ENCODE measurements at regions not wholly inside any gene's neighbourhood (a gene's known extent, or its start where the extent isn't known, plus 50 kb on each side); places are given as distances from the start of the nearest gene placed in this dataset.
"Not testable (repeated sequence)": the region's sequence is repeated elsewhere in the genome, so short reads cannot be mapped to it uniquely, and the experiment has no call there.

- intact Hi-C loops (cut with micrococcal nuclease; ENCODE audit: unreplicated experiment), result no loop called here
- CTCF ChIA-PET, result no interaction called here
Measured at GRCh38 chr11:42996421-42997307, 315.1 kb upstream of the API5 start.

GRCh38 chr11:43004879-43005278 lies 306.9 kb upstream of the API5 start:
- POLR2A ChIA-PET; DNase-seq (ENCODE audit: low read depth, low spot score); H3K4me1 ChIP-seq (ENCODE audit: control insufficient read depth, insufficient read depth, low read length); H3K27me3 ChIP-seq (ENCODE audit: control insufficient read depth, insufficient read depth, low read length); CTCF ChIA-PET; H3K9me3 ChIP-seq (ENCODE audit: control insufficient read depth, insufficient read depth, low read depth, low read length); in situ Hi-C loops (cut with HindIII; ENCODE audit: low pct_unique_long_range_greater_than_20kb, low sequenced_read_pairs); intact Hi-C loops (cut with micrococcal nuclease; ENCODE audit: unreplicated experiment); ATAC-seq; H3K4me3 ChIP-seq (ENCODE audit: low read depth in 2 of 2, low read length in 2 of 2); H3K27ac ChIP-seq (ENCODE audit: low read length); BruUV-seq (replicated peaks); H3K36me3 ChIP-seq (ENCODE audit: control insufficient read depth, insufficient read depth, low read length): not testable (repeated sequence)

More at GRCh38 chr11:42996421-42997307, 315.1 kb upstream of the API5 start:
- Histone ChIP-seq H3K4me3 (ENCODE audit: low read depth in 2 of 2, low read length in 2 of 2) (no peak overlapping the region), H3K36me3 (ENCODE audit: control insufficient read depth, insufficient read depth, low read length) (no peaks in the 10 kb centered on the region), H3K27me3 (ENCODE audit: control insufficient read depth, insufficient read depth, low read length) (no peaks in the 10 kb centered on the region), H3K9me3 (ENCODE audit: control insufficient read depth, insufficient read depth, low read depth, low read length) (no peaks in the 10 kb centered on the region), H3K27ac (ENCODE audit: low read length) (no peak overlapping the region), H3K4me1 (ENCODE audit: control insufficient read depth, insufficient read depth, low read length) (no peaks in the 10 kb centered on the region)
- POLR2A ChIA-PET, result no interaction called here
- TF ChIP-seq POLR2AphosphoS5 (IDR thresholded peaks at IDR 0.05; ENCODE audit: low read depth, low read length), result no peak
- no peak for TF ChIP-seq SIN3A (IDR thresholded peaks at IDR 0.05; ENCODE audit: borderline replicate concordance, insufficient read depth, low read depth, low read length)
- no peak for TF ChIP-seq REST (IDR thresholded peaks at IDR 0.05; ENCODE audit: insufficient read depth in 1 of 2, low read depth in 2 of 2, low read length in 1 of 2)
- no peak for TF ChIP-seq TCF7L2 (IDR thresholded peaks at IDR 0.05; ENCODE audit: low read depth, low read length)
- no peak for TF ChIP-seq CTCF (IDR thresholded peaks at IDR 0.05)
- in situ Hi-C loops (cut with HindIII; ENCODE audit: low pct_unique_long_range_greater_than_20kb, low sequenced_read_pairs), result no loop called here
- BruUV-seq (replicated peaks), result no TSS peak
- no peak for ATAC-seq
- DNase-seq (ENCODE audit: low read depth, low spot score), result no peak

- Histone ChIP-seq H3K27ac (ENCODE audit: low read length) (no peak overlapping the region), H3K4me3 (ENCODE audit: low read depth in 2 of 2, low read length in 2 of 2) (no peak overlapping the region), H3K36me3 (ENCODE audit: control insufficient read depth, insufficient read depth, low read length) (no peaks in the 10 kb centered on the region), H3K9me3 (ENCODE audit: control insufficient read depth, insufficient read depth, low read depth, low read length) (no peaks in the 10 kb centered on the region), H3K27me3 (ENCODE audit: control insufficient read depth, insufficient read depth, low read length) (no peaks in the 10 kb centered on the region), H3K4me1 (ENCODE audit: control insufficient read depth, insufficient read depth, low read length) (no peaks in the 10 kb centered on the region)
- no TSS peak for BruUV-seq (replicated peaks)
- no peak for TF ChIP-seq CTCF (IDR thresholded peaks at IDR 0.05)
- TF ChIP-seq SIN3A (IDR thresholded peaks at IDR 0.05; ENCODE audit: borderline replicate concordance, insufficient read depth, low read depth, low read length), result no peak
- TF ChIP-seq REST (IDR thresholded peaks at IDR 0.05; ENCODE audit: insufficient read depth in 1 of 2, low read depth in 2 of 2, low read length in 1 of 2), result no peak
- TF ChIP-seq TCF7L2 (IDR thresholded peaks at IDR 0.05; ENCODE audit: low read depth, low read length), result no peak
- no peak for TF ChIP-seq POLR2AphosphoS5 (IDR thresholded peaks at IDR 0.05; ENCODE audit: low read depth, low read length)
- in situ Hi-C loops (cut with HindIII; ENCODE audit: low pct_unique_long_range_greater_than_20kb, low sequenced_read_pairs), result no loop called here
- CTCF ChIA-PET, result no interaction called here
- ATAC-seq, result no peak
- DNase-seq (ENCODE audit: low read depth, low spot score), result no peak
- POLR2A ChIA-PET, result no interaction called here
- intact Hi-C loops (cut with micrococcal nuclease; ENCODE audit: unreplicated experiment), result no loop called here
Measured at GRCh38 chr11:43010042-43010441, 301.8 kb upstream of the API5 start.

Data from Panc1 (cell line).